NCI-H82 treated with DMSO at 0.1 percent for 48 hours (cell line): ENCODE measurements at regions not wholly inside any gene's neighbourhood (a gene's known extent, or its start where the extent isn't known, plus 50 kb on each side); places are given as distances from the start of the nearest gene placed in this dataset.

ENCODE experiments used
- DNase-seq: peaks from one replicate; lab custom pipeline; 2025; ENCODE audit not compliant: unreplicated experiment; lab: John Stamatoyannopoulos, UW

DNA sequence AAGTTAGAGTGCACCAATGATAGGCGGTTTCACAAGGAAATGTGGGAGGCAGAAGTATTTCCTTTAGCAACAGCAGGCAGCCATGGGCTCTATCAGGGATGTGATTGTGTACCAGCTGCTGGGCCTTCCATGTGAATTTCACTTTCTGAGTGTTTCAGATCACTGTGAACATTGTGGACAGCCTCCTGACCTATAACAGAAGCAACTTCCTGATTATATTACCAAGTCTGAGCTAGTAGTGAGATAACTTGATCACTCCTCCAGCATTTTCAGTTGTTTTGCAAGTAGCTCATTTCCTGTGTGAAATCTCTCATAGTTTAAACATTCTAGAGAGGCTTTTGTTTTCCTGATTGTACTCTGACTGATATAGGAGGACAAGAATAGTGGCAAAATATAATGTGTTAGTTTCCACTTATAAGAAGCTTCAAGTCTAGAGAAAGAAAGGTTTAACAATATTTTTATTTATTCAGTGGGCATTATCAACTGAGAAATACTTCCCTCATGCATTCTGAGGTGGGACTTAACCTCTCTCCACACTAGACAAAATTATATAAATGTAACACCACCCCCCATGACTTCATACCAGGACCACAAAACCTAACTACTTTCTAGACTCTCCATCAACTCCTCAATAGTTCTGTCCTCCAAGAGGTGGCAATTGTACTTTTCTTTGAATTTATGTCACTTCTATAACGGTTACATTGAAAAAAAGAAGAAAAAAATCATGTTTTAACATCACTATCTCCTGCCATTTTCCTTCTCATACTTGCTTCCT lies 184.2 kb upstream of the LUZP2 start:
- DNase-seq: no peak

DNA sequence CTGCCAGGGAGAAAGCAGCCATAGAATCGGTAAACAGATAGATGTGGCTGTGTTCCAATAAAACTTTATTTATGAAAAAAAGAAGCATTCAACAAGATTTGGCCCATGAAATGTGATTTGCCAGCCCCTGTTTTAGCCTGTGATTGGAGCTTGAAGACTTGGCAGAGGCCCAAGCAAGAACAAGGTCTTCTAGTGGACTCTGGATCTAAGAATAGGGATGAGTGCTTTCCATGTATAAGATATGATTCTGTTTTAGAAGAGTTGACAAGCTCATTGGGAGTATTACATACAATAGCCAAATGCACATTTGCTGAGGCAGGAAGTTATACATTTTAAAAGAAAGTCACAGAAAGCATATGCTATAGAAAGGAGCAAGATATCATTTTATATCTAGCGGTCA lies 175.6 kb upstream of the LUZP2 start:
- DNase-seq: no peak

DNA sequence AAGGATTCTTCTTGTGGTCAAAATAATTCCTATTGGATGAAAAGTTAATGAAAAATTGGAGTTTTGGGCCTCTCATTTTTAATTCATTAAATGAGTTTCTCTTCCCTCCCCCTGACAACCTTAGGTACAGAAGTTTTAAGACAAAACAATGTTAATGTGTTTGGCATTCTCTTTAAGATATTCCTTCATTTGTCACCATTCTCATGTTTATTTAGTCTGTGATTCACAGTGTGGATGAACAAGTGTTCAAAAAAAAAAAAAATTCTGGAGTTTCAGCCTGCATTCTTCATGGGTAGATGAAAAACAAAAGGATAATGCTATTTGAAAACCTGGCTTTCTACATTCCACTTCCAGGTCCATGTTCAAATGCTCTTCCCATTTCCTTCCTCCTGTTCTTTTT lies 172.6 kb upstream of the LUZP2 start:
- DNase-seq: no peak

DNA sequence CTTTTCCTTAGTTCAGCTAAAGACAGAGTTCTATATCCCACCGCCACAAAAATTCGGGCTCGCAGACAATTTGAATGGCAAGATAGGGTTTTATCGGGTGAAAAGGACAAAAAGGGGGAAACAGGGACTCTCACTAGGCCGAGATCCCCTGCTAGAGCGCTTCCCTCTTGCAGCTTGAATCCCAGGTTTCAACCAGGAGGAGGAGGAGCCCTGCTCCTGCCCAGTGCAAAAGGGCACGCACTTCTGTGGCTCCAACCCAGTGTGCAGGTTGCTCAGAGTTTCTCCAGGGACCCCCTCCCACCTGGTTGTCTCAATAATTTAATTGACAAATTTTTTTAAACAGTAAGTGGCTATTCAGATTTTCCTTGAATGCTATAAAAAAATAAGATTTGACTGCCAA lies 152.6 kb upstream of the LUZP2 start:
- no peak for DNase-seq

DNA sequence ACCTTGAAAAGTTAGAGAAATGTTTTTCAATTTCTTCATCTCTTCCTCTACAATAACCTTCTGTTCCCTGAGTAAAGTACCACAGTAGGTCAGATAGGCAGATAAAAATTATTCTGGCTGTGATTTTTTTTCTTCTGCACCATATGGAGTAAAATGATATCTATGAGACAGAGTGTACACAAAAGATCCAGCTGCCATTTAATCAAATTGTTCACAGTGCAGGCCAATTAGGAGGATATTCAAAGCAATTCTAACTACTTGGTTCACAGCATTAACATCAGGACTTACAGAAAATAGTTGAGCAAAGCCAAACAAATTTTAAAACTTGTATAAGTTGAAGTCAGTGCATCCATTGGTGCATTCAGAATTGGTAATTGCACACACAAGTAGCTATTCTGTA lies 147.9 kb upstream of the LUZP2 start:
- DNase-seq: no peak

DNA sequence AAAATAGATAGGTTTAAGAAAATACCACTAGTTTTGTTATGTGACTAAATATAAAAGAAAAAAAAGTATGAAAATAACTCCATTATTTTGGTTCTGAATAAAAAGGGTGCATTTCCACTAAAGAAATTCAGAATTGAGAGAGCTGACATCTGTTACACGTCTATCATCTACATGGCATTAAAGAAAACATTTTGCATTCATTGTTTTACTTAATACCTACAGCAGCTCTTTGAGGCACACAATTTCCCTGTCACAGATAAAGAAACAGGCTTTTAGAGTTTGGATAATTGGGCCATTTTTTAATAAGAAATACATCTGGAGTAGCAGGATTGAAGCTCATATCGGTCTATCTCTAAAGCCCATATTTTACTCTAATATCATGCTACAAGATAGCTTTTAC lies 145.7 kb upstream of the LUZP2 start:
- no peak for DNase-seq

DNA sequence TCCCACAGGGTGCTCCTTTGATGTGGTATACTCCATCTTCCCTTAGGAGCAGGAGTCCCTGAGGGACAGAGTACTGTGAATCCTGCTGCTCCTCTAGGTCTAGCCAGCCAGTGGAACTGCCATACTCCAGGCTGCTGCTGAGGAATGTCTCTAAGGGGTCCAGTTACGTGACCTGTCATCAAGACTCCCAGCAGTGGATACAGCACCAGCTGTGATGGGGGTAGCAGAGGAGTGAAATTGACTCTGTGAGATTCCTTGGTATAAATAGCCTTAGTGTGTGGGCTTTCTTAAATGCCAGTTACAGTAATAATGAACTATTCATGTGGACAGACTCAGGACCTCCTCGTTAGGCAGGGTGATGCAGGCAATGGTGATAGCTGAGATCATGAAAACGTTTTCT lies 140.4 kb upstream of the LUZP2 start:
- DNase-seq: no peak

DNA sequence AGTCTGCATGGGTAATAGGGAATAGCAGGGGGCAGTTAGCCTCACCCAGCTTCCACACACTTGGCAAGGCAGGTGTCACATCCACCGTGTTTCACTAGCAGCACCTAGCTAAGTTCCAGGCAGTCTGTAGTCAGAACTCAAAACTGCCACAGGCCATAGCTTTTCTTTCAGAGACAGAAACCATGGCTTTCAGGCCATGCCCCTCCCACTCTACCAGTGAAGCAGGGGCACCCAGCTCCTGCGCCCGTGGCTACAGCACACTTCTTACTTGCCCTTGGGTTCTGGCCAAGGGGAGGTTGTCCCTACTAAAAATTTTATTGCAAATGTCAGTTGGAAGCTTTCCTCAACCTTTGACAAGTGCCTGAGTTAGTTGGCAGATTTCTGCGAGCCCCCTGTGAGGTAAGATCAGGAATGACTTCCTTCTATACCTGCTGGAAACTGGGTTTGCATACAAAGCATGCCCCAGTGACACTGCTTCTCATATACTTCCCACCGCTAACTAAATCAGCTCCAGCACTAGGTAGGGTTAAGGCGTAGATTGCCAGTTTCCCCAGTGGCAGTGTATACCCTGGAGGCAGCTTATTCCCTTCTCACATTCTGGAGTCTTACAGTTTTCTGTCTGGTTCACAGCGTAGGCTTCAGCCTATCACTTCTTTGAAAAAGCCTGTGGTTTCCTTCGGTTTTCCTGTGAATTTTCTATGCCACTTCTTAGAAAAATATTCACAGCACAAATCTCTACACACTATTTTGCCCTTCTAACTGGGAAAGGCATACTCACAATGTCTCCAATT lies 139.0 kb upstream of the LUZP2 start:
- no peak for DNase-seq

DNA sequence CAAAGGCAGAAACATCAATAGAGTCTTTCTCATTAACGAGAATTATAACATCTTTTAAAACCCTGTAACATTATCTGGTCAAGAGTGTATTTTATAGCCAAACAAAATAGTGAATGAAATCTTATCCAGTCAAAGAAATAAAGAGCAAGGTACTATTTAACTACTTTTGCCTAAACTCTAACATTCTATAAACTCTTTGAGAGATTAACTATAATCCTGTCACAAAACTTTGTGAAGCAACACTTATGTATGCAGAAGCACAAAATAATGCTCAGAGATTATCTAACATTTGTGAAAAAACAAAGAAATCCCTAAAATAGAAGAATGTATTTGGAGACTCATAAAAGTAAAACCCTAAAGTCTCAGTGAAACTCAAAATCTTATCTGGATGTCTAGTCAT lies 124.4 kb upstream of the LUZP2 start:
- no peak for DNase-seq

DNA sequence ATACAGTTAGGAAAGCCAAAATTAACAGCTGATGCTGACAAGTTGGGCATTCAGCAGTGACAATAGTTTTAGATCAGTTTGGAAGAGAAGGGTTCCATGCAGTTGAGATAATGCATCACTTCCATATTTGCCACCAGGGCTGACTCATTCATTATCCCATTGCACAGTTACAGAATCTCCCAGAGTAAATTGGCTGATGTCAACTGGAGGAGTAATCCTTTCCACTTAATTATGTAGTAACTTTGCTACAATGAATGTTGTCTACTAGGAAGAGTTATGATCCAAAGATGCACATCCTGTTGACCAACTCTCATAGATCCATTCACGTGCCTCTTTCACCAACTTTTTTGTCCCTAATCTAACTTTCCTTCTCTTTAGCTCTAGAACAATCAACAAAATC lies 123.3 kb upstream of the LUZP2 start:
- no peak for DNase-seq

DNA sequence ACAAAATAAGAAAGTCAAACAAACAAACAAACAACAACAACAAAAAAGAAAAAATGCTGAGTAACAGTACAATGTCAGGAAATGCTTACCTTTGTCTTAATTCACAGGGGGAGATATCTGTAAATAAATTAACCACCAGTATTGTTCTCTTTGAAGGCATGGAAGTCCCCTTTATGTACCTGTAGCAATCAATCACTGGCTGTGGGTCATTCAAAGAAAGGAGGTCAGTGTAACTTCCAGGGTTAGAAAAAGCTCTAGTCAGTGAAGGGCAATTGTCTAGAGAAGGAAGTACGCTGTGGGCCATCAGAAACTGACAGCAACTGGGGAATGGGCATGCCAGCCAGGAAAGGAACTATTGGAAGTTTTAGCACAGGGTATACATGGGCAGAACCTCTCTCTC lies 121.5 kb upstream of the LUZP2 start:
- no peak for DNase-seq

DNA sequence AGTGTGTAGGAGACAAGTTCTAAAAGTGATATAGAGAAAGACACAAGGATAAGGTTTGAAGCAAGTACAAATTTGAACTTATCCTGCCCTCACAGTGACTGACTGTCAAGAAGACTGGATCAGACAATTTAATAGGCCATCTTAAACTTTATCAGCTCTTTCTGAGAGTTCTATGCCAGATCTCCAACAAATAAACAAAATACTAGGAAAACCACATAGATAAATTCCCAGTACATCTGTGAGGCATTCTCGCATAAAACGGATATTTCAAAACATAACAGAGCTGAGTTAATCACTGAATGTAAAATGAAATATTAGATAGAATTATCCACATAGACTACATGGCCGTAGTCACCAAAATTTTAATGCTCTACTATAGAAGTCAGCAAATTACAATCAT lies 120.9 kb upstream of the LUZP2 start:
- no peak for DNase-seq

DNA sequence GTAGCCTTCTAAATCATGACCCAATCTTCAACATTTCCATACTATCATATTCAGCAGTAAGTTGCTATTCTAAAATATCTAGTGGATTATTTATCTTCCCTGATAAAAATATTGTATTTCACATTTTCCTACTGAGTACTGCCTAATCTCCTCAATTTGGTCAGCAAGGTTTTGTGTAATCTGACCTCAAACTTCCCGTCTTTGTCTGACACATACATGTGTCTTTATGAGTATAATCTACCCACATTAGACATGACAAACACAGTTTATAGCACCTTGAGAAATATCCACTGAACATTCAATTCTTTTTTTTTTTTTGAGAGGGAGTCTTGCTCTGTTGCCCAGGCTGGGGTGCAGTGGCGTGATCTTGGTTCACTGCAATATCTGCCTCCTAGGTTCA lies 113.7 kb upstream of the LUZP2 start:
- DNase-seq: no peak

DNA sequence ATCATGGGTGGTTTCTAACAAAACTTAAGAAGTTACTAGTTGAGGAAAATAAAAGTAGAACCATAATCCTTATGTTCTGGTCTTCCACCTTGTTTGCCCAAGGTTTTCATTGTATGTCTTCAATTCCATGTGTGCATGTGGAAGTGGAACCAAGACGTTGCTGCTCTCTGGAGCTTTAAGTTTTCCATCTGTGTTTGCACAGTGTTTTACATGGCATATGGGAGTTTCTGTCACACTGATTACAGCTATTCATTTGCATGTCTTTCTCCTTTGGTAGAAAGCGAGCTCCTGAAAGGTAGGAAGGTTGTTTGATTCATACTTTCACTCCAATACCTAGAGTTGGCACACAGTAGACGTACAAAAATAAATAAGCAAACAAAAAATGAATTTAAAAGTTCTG lies 112.6 kb upstream of the LUZP2 start:
- DNase-seq: no peak

DNA sequence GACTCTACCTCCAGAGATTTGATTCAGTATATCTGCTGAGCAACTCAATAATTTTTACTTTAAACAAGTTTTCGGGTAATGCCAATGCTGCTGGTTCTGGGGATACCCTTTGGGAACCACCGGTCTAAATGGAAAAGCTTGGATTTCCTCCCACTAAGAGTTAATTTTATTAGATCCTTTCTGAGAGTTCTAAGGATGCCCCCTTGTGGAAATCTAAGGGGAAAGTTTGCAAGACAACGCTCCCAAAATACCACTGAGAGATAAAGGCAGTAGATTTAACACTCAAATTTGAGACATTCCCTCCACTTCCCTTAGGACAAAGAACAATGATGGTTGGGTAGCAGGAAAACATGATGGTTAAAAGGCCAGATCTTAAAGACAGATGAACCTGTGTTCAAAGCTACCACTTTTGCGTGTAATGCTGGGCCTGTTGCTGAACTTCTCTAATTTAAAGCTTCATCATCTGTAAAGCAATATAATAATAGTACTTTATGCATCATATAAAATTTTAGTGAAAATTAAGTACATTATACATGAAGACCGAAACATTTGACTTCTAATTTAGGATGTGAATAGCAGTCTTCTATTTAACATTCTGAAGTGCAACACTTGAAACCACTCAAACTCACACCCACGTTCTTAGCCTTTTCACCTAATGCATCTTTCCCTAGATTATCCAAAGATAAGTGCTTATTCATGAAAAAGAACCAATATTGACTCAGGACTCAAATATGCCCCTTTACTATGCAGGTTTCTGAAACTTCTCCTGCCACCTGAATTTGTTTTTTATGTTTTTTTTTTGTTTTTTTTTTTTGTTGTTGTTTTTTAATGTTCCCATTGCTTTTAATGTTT lies 110.1 kb upstream of the LUZP2 start:
- peak; percentile 5 for DNase-seq

DNA sequence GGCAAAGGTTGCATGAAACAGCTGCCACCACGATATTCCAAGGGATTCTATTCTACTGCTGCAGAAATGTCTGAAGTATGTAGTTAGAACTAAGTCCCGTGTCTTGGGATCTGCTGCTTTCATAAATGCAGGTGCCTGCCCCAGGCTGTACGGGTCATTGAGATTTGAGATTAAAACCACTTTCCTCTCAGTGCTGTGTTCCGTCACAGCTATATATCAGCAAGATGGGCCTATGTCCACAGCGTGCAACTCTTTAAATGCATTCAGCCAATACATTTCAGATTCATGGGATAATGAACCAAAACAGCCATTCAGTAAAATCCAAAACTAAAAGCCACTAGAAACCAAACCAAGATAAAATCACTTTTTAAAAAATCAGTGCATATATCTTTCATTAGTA lies 107.3 kb upstream of the LUZP2 start:
- DNase-seq: no peak

DNA sequence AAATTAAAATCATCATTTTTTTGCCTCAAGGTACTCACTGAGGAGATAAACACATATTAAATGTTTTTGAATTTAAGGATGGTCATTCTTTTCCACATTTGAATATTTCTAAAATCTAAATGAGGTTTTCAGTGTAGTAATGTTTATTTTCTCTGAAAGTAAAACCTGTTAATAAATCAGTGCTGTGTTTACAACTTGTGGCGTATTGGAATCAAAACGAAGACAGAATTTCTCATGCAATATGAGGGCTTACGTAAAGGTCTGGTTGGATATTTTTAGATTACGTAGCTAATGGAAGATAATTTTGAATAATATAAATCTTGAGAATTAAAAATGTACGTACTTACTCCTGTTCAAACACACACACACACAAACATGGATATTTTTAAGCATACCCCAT lies 106.8 kb upstream of the LUZP2 start:
- DNase-seq: no peak

DNA sequence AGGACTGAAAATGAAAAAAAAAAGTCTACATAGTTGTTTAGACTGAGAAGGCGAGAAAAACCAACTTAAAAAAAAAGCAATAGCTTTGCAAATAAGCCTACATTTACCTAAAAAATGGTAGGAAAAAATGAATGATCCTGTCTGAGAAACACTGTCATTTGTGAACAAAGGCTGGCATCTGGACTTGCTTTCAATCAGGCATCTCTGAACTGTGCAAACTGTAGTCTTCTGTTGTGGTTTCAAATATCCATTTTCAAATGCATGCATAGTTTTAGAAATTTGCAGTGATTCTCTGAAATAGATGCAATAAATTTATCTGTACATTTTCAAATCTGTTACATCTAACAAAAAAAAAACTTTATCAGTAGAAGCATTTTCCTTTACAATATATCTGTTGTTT lies 106.1 kb upstream of the LUZP2 start:
- no peak for DNase-seq

DNA sequence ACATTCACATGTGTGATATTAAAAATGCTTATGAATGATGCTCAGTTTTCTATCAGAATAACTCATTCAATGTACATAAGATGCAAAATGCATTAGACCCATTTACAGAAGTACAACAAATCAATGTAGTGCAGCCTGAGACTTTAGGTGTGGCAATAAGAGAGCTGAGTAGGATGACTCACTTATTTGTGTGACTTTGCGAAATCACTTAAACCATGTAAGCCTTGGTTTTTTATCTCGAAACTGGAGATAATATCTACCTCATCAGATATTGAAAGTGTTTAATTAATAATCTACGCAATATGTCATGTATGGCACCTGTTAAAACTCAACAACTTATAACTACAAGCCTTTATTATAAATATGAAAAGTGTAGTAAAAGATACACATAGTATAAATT lies 105.7 kb upstream of the LUZP2 start:
- no peak for DNase-seq

DNA sequence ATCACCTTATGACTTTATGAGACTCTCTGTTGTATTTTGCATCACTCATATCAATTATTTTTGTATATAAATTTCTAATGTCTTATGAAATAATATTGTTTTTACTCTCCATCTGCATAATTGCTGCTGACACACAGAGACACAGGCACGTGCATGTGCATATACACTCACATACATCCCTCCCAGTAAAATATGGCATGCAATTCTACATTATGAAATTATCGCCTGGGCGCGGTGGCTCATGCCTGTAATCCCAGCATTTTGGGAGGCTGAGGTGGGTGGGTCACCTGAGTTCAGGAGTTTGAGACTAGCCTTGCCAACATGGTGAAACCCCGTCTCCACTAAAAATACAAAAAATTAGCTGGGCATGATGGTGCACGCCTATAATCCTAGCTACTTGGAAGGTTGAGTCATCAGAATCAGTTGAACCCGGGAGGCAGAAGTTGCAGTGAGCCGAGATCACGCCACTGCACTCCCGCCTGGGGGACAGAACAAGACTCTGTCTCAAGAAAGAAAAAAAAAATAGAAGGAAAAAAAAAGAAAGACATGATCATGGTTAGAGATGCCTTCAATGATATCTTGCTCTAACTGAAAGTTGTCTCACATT lies 96.7 kb upstream of the LUZP2 start:
- no peak for DNase-seq

DNA sequence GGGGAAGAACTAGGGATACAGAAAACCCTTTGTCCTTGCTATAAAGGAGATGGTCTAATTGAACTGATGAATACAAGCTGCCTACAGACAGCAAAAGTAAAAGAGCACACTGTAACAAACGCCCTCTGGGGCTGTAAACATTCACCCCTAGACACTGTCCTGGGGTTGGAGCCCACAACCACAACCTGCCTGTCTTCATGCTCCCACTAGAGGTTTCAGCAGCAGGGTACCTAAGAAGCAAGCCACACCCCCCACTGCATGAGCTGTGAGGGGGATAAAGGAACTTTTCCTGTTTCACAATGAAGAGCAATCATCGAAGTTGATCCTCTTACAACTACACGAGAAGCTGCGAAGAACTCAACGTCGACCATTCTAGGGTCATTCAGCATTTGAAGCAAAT lies 90.5 kb upstream of the LUZP2 start:
- no peak for DNase-seq
